ENCODE measurements at regions not wholly inside any gene's neighbourhood (a gene's known extent, or its start where the extent isn't known, plus 50 kb on each side); places are given as distances from the start of the nearest gene placed in this dataset.

DNA sequence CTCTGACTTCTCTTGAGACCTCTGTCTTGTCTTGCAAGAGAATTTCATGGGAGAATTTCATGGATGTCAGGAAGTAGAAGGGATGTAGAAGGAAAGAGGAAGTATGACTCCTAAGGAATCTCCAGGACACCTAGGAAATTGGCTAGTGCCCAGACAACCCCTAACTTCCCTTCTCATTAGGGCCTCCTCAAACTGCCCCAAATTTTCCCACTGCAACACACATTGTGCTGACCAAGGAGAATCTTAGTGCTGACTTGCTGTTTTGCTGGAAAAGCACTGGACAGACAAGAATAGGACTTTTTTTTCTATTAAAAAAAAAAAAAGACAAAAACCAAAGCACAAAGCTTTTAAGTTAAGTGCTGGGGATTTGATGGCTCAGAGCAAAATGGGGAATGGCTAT, 236.1 kb upstream of the CADM1 start:
- no peak overlapping the region for H3K27ac ChIP-seq

DNA sequence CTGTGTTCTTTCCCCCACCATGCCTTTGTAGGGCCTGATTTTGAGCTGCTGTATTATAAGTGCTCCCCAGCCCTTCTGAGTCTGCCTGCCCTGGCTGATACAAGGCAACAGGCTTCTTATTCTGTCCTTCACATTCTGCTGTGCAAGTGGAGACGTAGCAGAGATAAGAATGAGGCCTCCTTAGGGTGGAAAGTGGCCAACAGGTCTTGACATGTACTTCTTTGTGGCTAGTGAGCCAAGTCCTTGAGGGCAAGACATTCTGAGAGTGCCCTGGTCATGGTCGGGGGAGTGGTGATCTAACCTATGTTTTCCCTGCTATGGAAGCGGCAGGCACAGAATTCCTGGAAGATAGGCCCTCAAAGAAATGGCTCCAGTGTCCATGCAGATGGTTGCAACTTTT, 235.7 kb upstream of the CADM1 start:
- in situ Hi-C loops (cut with MboI), result no loop called here
- Histone ChIP-seq H3K79me2 (ENCODE audit: insufficient read depth) (no peaks in the 10 kb centered on the region), H3K4me2 (ENCODE audit: unreplicated experiment) (no peak overlapping the region), H3K4me3 (no peak overlapping the region), H3K36me3 (ENCODE audit: low read depth) (no peaks in the 10 kb centered on the region), H3K9me3 (ENCODE audit: low read depth) (no peaks in the 10 kb centered on the region), H3K9ac (no peak overlapping the region), H4K20me1 (ENCODE audit: insufficient read depth) (no peaks in the 10 kb centered on the region), H3K27me3 (replicated peaks; ENCODE audit: insufficient read depth) (no peaks in the 10 kb centered on the region), H3F3A (ENCODE audit: insufficient read depth) (no peaks in the 10 kb centered on the region), H3K4me1 (ENCODE audit: insufficient read depth) (no peaks in the 10 kb centered on the region), H3K9me2 (ENCODE audit: insufficient read depth) (no peaks in the 10 kb centered on the region), H3K27ac (no peak overlapping the region), H2AFZ (no peak overlapping the region)
- 18 to 20% methylated on average over 3 of the region's 3 CpGs for WGBS, 2 experiments (ENCODE audit: low coverage in 1 of 2, low lambda C conversion rate in 2 of 2, missing lambda C conversion rate in 2 of 2)
- no peak for DNase-seq
- TF ChIP-seq EZH2 (IDR thresholded peaks at IDR 0.05; ENCODE audit: insufficient read depth, poor library complexity, severe bottlenecking) (no peak), EZH2phosphoT487 (IDR thresholded peaks at IDR 0.05; ENCODE audit: insufficient read depth, low read depth) (no peak)

More for the DNA sequence above, 236.1 kb upstream of the CADM1 start:
- Histone ChIP-seq H3K9ac (no peak overlapping the region), H3F3A (ENCODE audit: insufficient read depth) (no peaks in the 10 kb centered on the region), H3K9me3 (ENCODE audit: low read depth) (no peaks in the 10 kb centered on the region), H3K79me2 (ENCODE audit: insufficient read depth) (no peaks in the 10 kb centered on the region), H3K4me2 (ENCODE audit: unreplicated experiment) (no peak overlapping the region), H4K20me1 (ENCODE audit: insufficient read depth) (no peaks in the 10 kb centered on the region), H3K27me3 (replicated peaks; ENCODE audit: insufficient read depth) (no peaks in the 10 kb centered on the region), H2AFZ (no peak overlapping the region), H3K9me2 (ENCODE audit: insufficient read depth) (no peaks in the 10 kb centered on the region), H3K36me3 (ENCODE audit: low read depth) (no peaks in the 10 kb centered on the region), H3K4me3 (no peak overlapping the region), H3K4me1 (ENCODE audit: insufficient read depth) (no peaks in the 10 kb centered on the region)
- no peak for TF ChIP-seq EZH2 (IDR thresholded peaks at IDR 0.05; ENCODE audit: insufficient read depth, poor library complexity, severe bottlenecking)
- TF ChIP-seq EZH2phosphoT487 (IDR thresholded peaks at IDR 0.05; ENCODE audit: insufficient read depth, low read depth), result no peak
- DNase-seq, result no peak
- in situ Hi-C loops (cut with MboI), result no loop called here

GRCh38 chr11:115739146-115739545, 234.9 kb upstream of the CADM1 start:
- Histone ChIP-seq H4K20me1 (ENCODE audit: insufficient read depth) (no peaks in the 10 kb centered on the region), H3K79me2 (ENCODE audit: insufficient read depth) (no peaks in the 10 kb centered on the region), H3F3A (ENCODE audit: insufficient read depth) (no peaks in the 10 kb centered on the region), H2AFZ (no peak overlapping the region), H3K4me2 (ENCODE audit: unreplicated experiment) (no peak overlapping the region), H3K4me1 (ENCODE audit: insufficient read depth) (no peaks in the 10 kb centered on the region), H3K36me3 (ENCODE audit: low read depth) (no peaks in the 10 kb centered on the region), H3K27ac (no peak overlapping the region), H3K4me3 (no peak overlapping the region), H3K9me3 (ENCODE audit: low read depth) (no peaks in the 10 kb centered on the region), H3K9me2 (ENCODE audit: insufficient read depth) (no peaks in the 10 kb centered on the region), H3K27me3 (replicated peaks; ENCODE audit: insufficient read depth) (no peaks in the 10 kb centered on the region), H3K9ac (no peak overlapping the region)
- 17 to 20% methylated on average over 6 of the region's 6 CpGs for WGBS, 2 experiments (ENCODE audit: low coverage in 1 of 2, low lambda C conversion rate in 2 of 2, missing lambda C conversion rate in 2 of 2)
- in situ Hi-C loops (cut with MboI), result no loop called here
- TF ChIP-seq EZH2phosphoT487 (IDR thresholded peaks at IDR 0.05; ENCODE audit: insufficient read depth, low read depth) (no peak), EZH2 (IDR thresholded peaks at IDR 0.05; ENCODE audit: insufficient read depth, poor library complexity, severe bottlenecking) (no peak)
- no peak for DNase-seq

GRCh38 chr11:115737875-115738274, 233.7 kb upstream of the CADM1 start:
- Histone ChIP-seq H2AFZ (no peak overlapping the region), H3K9ac (no peak overlapping the region), H3F3A (ENCODE audit: insufficient read depth) (no peaks in the 10 kb centered on the region), H4K20me1 (ENCODE audit: insufficient read depth) (no peaks in the 10 kb centered on the region), H3K79me2 (ENCODE audit: insufficient read depth) (no peaks in the 10 kb centered on the region), H3K9me2 (ENCODE audit: insufficient read depth) (no peaks in the 10 kb centered on the region), H3K4me3 (no peak overlapping the region), H3K4me2 (ENCODE audit: unreplicated experiment) (no peak overlapping the region), H3K36me3 (ENCODE audit: low read depth) (no peaks in the 10 kb centered on the region), H3K27ac (no peak overlapping the region), H3K9me3 (ENCODE audit: low read depth) (no peaks in the 10 kb centered on the region), H3K27me3 (replicated peaks; ENCODE audit: insufficient read depth) (no peaks in the 10 kb centered on the region), H3K4me1 (ENCODE audit: insufficient read depth) (no peaks in the 10 kb centered on the region)
- 6 to 14% methylated on average over 1 of the region's 1 CpG for WGBS, 2 experiments (ENCODE audit: low coverage in 1 of 2, low lambda C conversion rate in 2 of 2, missing lambda C conversion rate in 2 of 2)
- TF ChIP-seq EZH2phosphoT487 (IDR thresholded peaks at IDR 0.05; ENCODE audit: insufficient read depth, low read depth), result no peak
- no peak for TF ChIP-seq EZH2 (IDR thresholded peaks at IDR 0.05; ENCODE audit: insufficient read depth, poor library complexity, severe bottlenecking)
- in situ Hi-C loops (cut with MboI), result no loop called here
- DNase-seq, result no peak

- H3K9me2 ChIP-seq (ENCODE audit: insufficient read depth), result no peaks in the 10 kb centered on the region
- no peak for DNase-seq
- no peaks in the 10 kb centered on the region for H3K4me1 ChIP-seq (ENCODE audit: insufficient read depth)
- no peaks in the 10 kb centered on the region for H3K27me3 ChIP-seq (replicated peaks; ENCODE audit: insufficient read depth)
- H2AFZ ChIP-seq, result no peak overlapping the region
- TF ChIP-seq EZH2 (IDR thresholded peaks at IDR 0.05; ENCODE audit: insufficient read depth, poor library complexity, severe bottlenecking), result no peak
- no peak for TF ChIP-seq EZH2phosphoT487 (IDR thresholded peaks at IDR 0.05; ENCODE audit: insufficient read depth, low read depth)
- H3K4me3 ChIP-seq, result no peak overlapping the region
- no peaks in the 10 kb centered on the region for H3K79me2 ChIP-seq (ENCODE audit: insufficient read depth)
- H3F3A ChIP-seq (ENCODE audit: insufficient read depth), result no peaks in the 10 kb centered on the region
- H3K36me3 ChIP-seq (ENCODE audit: low read depth), result no peaks in the 10 kb centered on the region
- H3K9ac ChIP-seq, result no peak overlapping the region
- in situ Hi-C loops (cut with MboI), result no loop called here
- no peaks in the 10 kb centered on the region for H4K20me1 ChIP-seq (ENCODE audit: insufficient read depth)
- H3K9me3 ChIP-seq (ENCODE audit: low read depth), result no peaks in the 10 kb centered on the region
- H3K4me2 ChIP-seq (ENCODE audit: unreplicated experiment), result no peak overlapping the region
- H3K27ac ChIP-seq, result no peak overlapping the region
- WGBS, 2 experiments (ENCODE audit: low coverage in 1 of 2, low lambda C conversion rate in 2 of 2, missing lambda C conversion rate in 2 of 2), result 24 to 33% methylated on average over 3 of the region's 3 CpGs
These were observed 231.9 kb upstream of the CADM1 start for GRCh38 chr11:115736146-115736545.

Data from GM23248 (cell line).